ENCODE measurements at regions not wholly inside any gene's neighbourhood (a gene's known extent, or its start where the extent isn't known, plus 50 kb on each side); places are given as distances from the start of the nearest gene placed in this dataset.
"Not testable (repeated sequence)": the region's sequence is repeated elsewhere in the genome, so short reads cannot be mapped to it uniquely, and the experiment has no call there.

DNA sequence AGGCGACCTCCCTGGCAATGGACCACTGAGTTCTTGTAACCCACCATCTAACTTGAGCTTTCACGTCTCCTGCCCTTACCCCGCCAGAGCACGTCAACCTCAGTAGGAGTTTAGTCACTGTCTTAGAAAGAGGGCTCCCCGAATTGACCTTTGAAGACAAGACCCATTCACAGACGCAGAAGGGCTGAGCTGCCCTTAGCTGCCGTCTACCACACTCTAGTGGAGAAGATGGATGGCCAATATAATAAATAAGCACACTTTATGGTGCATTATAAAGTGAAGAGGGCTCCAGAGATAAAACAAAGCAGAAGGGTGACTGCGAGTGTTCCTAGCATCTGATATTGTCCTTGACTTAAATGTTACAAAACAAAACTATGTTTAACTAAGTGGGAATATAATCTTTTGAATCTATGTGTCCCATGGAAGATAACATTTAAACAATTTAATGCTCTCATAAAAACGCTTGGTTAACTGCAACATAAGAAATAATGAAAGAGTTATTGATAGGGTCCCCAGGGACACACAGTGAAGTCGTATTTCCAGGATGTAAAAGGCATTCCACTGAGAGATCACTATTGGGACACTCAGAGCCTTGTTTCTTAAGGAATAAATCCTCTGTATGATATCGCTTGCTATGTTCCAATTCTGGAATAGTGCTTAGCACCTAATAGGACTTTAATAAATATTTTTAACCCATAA, 261.1 kb downstream of the THBS2 start:
- TF ChIP-seq POLR2A (IDR thresholded peaks at IDR 0.05), result no peak
- TF ChIP-seq, protein P1, sequence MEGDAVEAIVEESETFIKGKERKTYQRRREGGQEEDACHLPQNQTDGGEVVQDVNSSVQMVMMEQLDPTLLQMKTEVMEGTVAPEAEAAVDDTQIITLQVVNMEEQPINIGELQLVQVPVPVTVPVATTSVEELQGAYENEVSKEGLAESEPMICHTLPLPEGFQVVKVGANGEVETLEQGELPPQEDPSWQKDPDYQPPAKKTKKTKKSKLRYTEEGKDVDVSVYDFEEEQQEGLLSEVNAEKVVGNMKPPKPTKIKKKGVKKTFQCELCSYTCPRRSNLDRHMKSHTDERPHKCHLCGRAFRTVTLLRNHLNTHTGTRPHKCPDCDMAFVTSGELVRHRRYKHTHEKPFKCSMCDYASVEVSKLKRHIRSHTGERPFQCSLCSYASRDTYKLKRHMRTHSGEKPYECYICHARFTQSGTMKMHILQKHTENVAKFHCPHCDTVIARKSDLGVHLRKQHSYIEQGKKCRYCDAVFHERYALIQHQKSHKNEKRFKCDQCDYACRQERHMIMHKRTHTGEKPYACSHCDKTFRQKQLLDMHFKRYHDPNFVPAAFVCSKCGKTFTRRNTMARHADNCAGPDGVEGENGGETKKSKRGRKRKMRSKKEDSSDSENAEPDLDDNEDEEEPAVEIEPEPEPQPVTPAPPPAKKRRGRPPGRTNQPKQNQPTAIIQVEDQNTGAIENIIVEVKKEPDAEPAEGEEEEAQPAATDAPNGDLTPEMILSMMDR (IDR thresholded peaks at IDR 0.05), result no peak
- Histone ChIP-seq H3K4me3 (no peak overlapping the region), H3K27ac (no peak overlapping the region), H3K4me1 (no peaks in the 10 kb centered on the region), H3K27me3 (no peaks in the 10 kb centered on the region), H3K9me3 (no peaks in the 10 kb centered on the region), H3K36me3 (replicated peaks in 1 of 2; ENCODE audit: insufficient read depth in 1 of 2, low read depth in 2 of 2) (no peaks in the 10 kb centered on the region)
- ATAC-seq (no peak), DNase-seq (no peak)
- WGBS, 2 donors, result 60 to 74% methylated on average over 11 of the region's 11 CpGs
- intact Hi-C loops (cut with DNase I), result no loop called here

DNA sequence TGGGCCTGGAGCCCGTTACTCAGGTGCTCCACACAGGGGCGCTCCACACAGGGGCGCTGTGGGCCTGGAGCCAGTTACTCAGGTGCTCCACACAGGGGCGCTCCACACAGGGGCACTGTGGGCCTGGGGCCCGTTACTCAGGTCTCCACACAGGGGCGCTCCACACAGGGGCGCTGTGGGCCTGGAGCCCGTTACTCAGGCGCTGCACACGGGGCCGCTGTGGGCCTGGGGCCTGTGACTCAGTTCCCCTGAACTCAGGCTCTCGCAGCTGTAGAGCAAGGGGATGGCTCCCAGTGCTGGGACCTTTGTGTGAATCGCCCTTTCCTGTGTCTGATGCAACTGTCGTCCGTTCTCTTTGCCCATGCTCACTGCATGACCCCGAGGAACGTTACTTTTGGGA, 262.0 kb downstream of the THBS2 start:
- H3K9me3 ChIP-seq; H3K4me3 ChIP-seq; intact Hi-C loops (cut with DNase I); DNase-seq; H3K36me3 ChIP-seq (replicated peaks in 1 of 2; ENCODE audit: insufficient read depth in 1 of 2, low read depth in 2 of 2); H3K27ac ChIP-seq; H3K27me3 ChIP-seq; H3K4me1 ChIP-seq; ATAC-seq: not testable (repeated sequence)
- whole genome bisulfite sequencing, 2 donors, result 87 to 89% methylated on average over 5 to 6 of the region's 17 CpGs

DNA sequence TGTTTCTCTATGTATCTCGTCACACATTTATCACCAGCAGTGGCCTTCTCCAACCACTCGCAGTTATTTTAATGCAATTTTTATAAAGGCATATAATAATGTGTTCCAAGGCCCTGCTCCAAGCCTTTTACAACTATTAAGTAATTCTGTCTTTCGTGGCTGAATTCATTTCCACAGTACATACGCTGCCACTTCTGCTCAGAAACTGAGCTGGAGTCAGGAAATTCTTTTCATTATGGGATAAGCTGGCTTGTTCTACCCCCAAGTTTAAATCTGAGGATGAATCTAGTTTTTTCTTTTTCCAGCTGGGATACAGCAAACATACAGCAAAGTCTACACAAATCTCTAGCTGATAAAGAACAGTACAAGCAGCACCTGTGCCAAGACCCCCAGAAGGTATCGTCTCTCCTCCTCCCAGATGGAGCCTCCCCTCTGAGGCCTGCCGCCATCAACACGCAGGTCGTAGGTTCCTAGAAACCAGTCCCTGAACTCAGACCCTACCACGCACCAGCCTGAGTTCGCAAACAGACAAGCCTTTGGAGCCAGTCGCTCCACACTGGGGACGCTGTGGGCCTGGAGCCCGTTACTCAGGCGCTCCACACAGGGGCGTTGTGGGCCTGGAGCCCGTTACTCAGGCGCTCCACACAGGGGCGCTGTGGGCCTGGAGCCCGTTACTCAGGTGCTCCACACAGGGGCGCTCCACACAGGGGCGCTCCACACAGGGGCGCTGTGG, 263.5 kb downstream of the THBS2 start:
- 92 to 94% methylated on average over 12 to 16 of the region's 22 CpGs for WGBS, 2 donors
- intact Hi-C loops (cut with DNase I), result no loop called here

DNA sequence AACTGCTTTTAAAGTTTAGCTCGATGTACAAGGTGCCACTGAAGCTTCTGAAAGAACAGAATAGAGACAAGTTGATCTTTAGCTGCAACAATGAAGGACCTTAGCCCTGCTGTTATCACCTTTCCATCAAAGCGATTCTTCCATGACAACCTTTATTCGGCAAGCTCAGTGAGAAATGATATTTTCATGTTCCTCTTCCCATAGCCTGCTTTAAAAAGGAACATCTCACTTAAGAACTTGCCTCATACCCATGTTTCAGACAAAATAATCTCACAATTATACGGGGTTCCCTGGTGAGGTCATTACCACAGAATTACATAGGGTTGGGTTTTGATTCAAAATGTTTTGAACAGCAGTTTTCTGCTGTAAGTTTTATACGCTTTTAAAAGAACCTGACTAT, 264.2 kb downstream of the THBS2 start:
- intact Hi-C loops (cut with DNase I), result no loop called here
- no peak for TF ChIP-seq POLR2A (IDR thresholded peaks at IDR 0.05)
- TF ChIP-seq, protein P1 (IDR thresholded peaks at IDR 0.05), result no peak
- Histone ChIP-seq H3K4me3 (no peak overlapping the region), H3K36me3 (replicated peaks in 1 of 2; ENCODE audit: insufficient read depth in 1 of 2, low read depth in 2 of 2) (no peaks in the 10 kb centered on the region), H3K9me3 (no peaks in the 10 kb centered on the region), H3K27ac (no peak overlapping the region), H3K27me3 (no peaks in the 10 kb centered on the region), H3K4me1 (no peaks in the 10 kb centered on the region)
- WGBS, 2 donors, result 65 to 76% methylated on average over 5 of the region's 5 CpGs
- no peak for ATAC-seq
- no peak for DNase-seq

More for the DNA sequence above, 263.5 kb downstream of the THBS2 start:
- Histone ChIP-seq H3K27ac (no peak overlapping the region), H3K4me1 (no peaks in the 10 kb centered on the region), H3K27me3 (no peaks in the 10 kb centered on the region), H3K9me3 (no peaks in the 10 kb centered on the region), H3K36me3 (replicated peaks in 1 of 2; ENCODE audit: insufficient read depth in 1 of 2, low read depth in 2 of 2) (no peaks in the 10 kb centered on the region), H3K4me3 (no peak overlapping the region)
- ATAC-seq, result no peak
- TF ChIP-seq, protein P1 (IDR thresholded peaks at IDR 0.05), result no peak
- TF ChIP-seq POLR2A (IDR thresholded peaks at IDR 0.05), result no peak
- no peak for DNase-seq

DNA sequence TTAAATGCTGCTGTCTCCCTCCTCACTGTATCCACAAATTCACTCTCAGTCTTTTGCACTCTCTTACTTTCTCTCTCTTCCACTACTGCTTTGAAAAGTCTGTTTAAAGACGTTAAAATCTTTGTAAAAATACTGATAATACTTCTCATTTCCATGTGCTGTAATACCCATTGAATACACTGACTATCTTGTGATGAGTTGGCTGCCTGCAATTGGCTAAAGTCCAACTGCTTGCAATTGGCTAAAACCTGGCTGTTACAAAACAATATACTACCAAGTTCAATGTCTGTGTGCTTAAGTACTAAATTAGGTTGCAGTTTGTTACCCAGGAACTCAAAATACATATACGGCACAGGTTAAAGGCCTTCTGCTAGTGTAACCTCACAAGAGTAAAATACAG, 264.8 kb downstream of the THBS2 start:
- no peak for ATAC-seq
- TF ChIP-seq POLR2A (IDR thresholded peaks at IDR 0.05), result no peak
- TF ChIP-seq, protein P1 (IDR thresholded peaks at IDR 0.05), result no peak

More for the DNA sequence above, 264.8 kb downstream of the THBS2 start:
- 45 to 56% methylated on average over 2 of the region's 2 CpGs for WGBS, 2 donors
- Histone ChIP-seq H3K27me3 (no peaks in the 10 kb centered on the region), H3K9me3 (no peaks in the 10 kb centered on the region), H3K4me1 (no peaks in the 10 kb centered on the region), H3K36me3 (replicated peaks in 1 of 2; ENCODE audit: insufficient read depth in 1 of 2, low read depth in 2 of 2) (no peaks in the 10 kb centered on the region), H3K27ac (no peak overlapping the region), H3K4me3 (no peak overlapping the region)
- DNase-seq, result no peak
- intact Hi-C loops (cut with DNase I), result no loop called here

All from body of pancreas (tissue), 4 donors.